GM12892 (cell line): ENCODE measurements at regions not wholly inside any gene's neighbourhood (a gene's known extent, or its start where the extent isn't known, plus 50 kb on each side); places are given as distances from the start of the nearest gene placed in this dataset.

Source experiments
- POLR2A ChIP-seq: IDR thresholded peaks from 2 replicates; pipeline ENCODE4 v1.6.1; 2011; ENCODE audit warnings: low read depth, low read length, control low read depth
- POLR2AphosphoS5 ChIP-seq: IDR thresholded peaks from 2 replicates; pipeline ENCODE4 v1.6.1; 2011; ENCODE audit warnings: low read depth, low read length, control low read depth
- TAF1 ChIP-seq: IDR thresholded peaks from 2 replicates; pipeline ENCODE4 v1.6.1; 2011; ENCODE audit warnings: low read depth, mild to moderate bottlenecking, control low read depth, low read length, borderline replicate concordance

DNA sequence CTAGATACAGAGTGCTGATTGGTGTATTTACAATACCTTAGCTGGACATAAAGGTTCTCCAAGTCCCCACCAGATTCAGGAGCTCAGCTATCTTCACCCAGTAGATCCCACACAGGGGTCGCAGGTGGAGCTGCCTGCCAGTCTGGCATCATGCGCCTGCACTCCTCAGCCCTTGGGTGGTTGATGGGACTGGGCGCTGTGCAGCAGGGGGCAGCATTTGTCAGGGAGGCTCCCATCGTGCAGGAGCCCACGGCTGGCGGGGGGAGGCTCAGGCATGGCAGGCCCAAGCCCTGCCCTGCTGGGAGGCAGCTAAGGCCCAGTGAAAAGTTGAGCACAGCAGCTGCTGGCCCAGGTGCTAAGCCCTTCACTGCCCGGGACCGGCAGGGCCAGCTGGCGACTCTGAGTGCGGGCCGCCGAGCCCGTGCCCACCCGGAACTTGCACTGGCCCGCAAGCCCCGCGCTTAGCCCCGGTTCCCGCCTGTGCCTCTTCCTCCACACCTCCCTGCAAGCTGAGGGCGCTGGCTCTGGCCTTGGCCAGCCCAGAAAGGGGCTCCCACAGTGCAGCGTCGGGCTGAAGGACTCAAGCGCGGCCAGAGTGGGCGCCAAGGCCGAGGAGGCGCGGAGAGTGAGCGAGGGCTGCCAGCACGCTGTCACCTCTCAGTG is 314.1 kb upstream of the ATP10B start:
- TF ChIP-seq TAF1 (no peak), POLR2AphosphoS5 (no peak), POLR2A (no peak)
